Medulla oblongata (tissue), 1 donor: ENCODE measurements at regions not wholly inside any gene's neighbourhood (a gene's known extent, or its start where the extent isn't known, plus 50 kb on each side); places are given as distances from the start of the nearest gene placed in this dataset.

Experiments used
- DNase-seq: peaks from one replicate; pipeline ENCODE4 v3.0.0-alpha.2; 2015; ENCODE audit errors: extremely low spot score

GRCh38 chr11:111095327-111095726, 150.2 kb upstream of the POU2AF2 start:
- DNase-seq = no peak

DNA sequence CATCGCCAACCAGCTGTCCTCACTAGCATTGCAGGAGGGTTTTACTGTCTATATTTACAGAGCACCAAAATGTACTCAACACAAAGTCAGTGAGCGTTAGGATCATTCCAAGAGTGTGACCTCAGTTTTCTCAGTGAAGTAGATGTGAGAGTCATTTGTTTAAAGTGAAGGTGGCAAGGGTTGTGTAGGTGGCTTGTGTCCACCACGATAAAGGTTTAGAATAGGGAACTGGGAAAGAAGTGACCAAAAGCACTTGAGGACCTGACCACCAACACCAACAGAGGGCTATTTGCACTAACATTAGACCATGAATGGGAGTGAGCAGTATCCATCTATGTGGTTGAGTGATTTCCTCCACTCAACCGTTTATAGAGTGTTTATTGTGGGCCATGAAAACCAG, 152.5 kb upstream of the POU2AF2 start:
- DNase-seq = no peak

DNA sequence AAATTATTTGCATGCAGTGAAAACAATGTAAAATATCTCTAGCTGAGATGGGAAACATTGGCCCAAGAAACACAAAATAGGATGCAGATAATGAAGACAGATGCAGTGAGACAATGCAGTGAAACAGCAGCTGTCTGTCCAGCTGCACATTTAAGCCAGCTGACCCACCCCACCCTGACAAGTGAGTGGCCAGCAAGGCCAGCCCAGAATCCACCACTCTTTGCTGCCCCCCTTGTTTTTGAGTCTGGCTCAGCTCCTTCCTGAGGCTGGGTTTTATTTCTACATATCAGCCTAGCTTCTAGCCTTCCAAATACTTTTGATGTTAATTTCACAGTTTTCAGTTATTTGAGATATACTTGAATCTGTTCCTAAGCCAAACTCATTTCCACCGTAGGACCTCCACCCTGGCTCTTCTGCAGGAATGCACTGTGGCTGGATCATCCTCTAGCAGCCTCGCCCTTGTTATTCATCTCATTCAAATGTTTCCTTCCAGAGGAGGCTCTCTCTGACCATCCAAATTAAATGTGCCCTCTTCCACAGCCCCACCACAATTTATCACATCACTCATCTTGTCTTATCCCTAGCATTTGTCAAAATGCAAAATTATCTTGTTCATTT, 154.1 kb upstream of the POU2AF2 start:
- DNase-seq = no peak

DNA sequence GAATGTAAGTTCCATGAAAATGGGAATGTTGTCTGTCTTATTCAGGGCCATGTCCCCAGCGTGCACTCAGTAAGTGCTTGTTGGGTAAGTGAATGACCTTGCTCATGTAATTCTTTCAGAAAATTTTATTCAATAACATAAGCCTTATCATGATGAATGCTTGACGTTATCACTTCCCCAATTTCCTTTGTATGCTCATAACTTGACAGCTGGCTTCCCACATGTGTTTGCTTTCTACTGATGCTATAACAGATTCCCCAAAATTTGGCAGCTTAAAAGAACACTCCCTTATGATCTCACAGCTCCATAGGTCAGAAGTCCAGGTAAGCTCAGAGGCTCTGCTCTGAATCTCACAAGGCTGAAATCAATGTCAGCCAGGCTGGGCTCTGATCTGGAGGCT, 155.8 kb upstream of the POU2AF2 start:
- no peak for DNase-seq

GRCh38 chr11:111088847-111089355, 156.6 kb upstream of the POU2AF2 start:
- DNase-seq = no peak

DNA sequence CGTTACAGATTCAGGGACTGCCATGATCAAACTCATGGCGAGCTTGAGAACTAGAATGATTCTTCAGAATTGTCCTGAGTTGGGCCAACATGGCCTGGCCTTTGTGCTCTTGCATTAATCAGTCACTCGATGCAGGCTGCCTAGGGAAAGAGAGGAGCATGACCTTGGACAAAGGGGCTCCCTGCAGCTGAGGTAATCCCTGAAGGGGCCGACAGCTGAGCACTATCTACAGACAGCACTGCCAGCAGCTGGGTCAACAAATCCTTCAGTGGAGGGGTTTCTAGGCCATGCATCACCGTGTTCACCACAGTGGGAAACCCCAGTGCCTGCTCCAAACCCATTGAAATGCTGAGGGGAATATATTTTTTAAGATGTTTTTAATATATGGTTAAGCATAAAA, 159.5 kb upstream of the POU2AF2 start:
- DNase-seq = no peak

DNA sequence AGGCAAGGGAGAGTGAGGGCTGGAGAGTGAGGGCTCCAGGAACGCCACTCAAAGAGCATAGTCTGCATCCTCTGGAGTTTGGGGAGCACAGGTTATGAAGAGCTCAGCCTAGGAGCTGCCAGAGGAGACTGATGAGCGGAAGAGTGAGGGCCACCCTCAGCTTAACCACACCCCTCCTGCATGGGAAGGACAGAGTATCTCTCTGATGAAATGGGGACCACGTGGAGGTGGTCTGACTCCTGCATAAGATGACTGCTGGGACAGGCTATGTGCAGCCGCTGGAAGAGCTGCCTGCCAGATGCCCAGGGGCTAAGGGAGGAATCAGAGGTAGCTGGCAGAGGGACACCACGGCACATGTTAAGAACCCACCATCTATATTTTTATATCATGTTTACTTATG, 162.9 kb upstream of the POU2AF2 start:
- no peak for DNase-seq

GRCh38 chr11:111081021-111081511, 164.5 kb upstream of the POU2AF2 start:
- peak; percentile 35 for DNase-seq

DNA sequence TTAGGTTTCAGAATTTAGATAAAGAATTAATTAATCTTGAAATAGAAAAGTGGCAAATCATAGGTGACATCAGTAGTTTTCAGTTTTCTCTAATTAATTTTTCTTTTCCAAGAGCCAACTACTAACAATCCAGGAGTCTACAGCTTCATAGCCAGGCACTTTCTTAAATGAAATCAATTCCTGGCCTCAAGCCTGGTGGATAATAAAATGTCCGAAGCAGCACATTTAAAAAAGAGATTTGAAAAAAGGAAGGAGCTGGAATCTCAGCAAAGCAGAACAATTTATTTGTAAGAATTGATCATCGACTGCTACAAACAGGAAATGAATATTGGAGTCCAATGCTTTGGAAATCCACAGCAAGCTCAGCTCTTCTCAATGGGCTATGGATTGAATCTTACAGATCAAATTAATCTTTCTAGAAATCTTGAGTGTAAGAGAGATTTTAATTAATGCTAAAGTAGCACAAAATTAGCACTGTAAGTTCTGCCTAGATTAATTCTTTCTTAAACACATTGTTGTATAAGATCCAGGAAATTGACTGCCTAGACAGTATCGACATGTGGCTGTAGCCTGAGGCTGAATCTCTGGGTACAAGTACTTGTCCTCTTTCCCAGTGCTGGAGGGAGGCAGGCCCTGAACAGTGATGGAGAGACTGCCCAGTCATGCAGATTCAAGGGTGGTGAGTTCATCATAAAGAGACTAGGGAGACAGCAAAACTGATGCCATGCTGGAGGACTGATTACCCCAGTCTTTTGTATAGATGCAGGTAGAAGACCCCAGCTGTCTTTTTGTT, 167.8 kb upstream of the POU2AF2 start:
- no peak for DNase-seq

DNA sequence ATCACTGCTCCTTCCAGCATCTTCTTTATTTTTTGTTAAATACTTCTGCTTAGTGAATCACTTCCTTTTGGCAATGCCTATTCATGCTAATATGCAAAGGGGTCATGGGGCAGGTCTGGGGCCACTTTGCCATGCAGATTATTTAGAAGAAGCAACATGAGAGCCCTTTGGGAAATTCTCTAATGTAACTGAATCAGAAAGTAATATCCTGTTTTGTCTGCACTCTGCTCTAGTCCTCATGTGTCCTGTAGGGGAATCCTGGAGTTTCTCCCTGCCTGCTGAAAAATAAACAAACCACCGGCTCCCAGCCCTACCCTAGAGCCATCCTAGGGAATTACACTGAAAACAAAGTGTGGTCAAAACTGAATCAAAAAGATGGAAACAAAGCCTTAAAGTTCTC, 176.5 kb upstream of the POU2AF2 start:
- no peak for DNase-seq

- no peak for DNase-seq
Measured at GRCh38 chr11:111067994-111068393, 177.5 kb upstream of the POU2AF2 start.

GRCh38 chr11:111066846-111067245, 178.7 kb upstream of the POU2AF2 start:
- DNase-seq = no peak

DNA sequence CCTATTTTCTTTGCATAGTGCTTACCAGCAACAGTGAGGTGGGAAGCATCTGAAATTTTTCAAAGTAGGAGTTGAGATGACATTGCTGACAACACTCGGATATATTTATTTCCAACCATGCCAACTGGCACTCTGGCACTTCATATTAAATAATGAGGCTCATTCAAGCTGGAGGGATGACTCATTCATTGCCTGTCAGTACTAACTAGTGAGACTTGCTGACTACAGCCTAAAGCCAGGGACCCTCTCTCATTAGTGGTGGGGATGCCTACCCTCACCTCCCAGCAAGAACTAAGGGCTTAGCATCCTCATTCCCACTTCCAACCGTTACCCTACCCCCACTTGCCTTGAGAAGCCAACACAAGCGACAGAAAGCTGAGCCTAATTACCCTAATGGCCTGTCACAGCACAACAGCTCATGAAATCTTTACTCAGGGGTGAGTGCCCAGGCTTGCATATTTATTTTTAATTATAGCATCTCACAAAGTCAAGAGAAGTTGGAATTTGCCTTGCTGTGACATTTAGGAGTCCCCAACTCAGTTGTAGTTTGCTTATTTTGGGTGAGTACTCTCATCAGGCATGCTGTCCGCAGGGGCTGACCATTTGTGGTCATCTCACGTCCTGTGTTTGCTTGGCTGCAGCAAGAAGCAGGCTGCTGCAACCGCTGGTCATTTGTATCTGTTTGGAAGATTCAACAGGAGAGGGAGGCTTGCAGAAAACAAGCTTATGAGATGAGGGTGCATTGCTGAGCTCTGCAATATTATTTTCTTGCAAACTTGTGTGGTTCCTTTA, 181.6 kb upstream of the POU2AF2 start:
- peak; percentile 38 for DNase-seq

DNA sequence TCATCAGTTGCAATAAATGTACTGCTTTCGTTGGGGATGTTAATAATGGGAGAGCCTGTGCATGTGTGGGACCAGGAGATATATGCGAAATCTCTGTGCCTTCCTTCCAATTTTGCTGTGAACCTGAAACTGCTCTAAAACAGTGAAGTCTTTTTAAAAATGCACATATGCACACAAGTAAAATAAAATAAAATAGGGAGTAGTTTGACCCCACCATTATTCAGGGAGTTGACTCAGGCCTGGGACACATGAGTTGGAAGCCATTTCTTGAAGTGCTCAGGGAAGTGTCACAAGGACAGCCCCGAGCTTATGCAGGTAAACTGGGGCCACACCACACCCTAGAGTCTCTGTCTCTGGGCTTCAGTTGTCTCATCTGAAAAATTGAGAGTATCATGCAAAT, 183.1 kb upstream of the POU2AF2 start:
- no peak for DNase-seq

GRCh38 chr11:111059726-111060125, 185.8 kb upstream of the POU2AF2 start:
- no peak for DNase-seq

DNA sequence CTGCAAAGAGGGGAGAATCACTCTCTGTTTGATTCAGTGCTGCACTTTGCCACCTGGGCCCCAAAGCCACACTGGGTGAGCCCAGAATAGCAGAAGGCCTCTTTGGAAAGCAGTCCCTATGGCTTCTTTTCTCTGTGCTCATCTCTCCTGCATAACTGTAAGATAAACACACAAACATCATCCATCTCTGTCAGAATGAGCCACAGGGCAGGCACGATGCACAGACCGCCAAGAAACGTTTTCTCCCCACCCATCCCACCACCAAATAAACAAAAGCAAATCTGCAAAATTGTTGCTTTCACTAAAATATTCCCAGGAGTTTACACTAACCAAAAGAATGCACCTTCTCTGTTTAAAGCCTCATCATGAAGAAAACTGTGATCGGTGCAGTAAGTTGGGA, 196.4 kb upstream of the POU2AF2 start:
- DNase-seq = no peak

DNA sequence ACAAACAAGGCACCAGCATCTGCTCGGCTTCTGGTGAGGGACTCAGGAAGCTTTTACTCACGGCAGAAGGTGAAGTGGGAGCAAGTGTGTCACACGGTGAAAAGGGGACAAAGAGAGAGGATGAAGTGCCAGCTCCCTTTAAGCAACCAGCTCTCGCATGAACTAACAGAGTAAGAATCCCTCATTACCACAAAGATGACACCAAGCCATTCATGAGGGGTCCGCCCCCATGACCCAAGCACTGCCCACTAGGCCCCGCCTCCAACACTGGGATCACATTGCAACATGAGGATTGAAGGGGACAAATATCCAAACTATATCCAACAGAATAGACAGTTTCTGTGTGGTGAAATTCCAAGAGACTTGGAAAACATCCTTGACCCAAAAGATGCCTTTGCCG, 198.2 kb upstream of the POU2AF2 start:
- no peak for DNase-seq

DNA sequence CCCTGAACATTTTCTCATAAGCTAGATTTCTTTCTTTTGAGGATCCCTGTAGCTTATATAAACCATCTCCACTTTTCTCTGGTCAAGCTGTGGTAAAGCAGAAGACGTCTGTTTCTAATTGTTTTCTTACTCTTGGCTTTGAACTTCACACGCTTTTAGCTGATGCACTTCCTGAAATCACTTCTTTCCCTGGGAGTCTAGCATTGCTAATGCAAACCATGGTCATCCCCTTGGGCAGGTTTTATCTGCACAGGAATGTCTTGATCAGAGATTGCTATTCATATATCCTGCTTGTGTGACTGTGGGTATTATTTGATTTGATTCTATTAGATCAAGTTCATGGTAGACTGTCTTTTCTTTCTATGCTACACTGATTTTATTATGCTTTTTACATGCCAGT, 199.2 kb upstream of the POU2AF2 start:
- no peak for DNase-seq

GRCh38 chr11:111045874-111046273, 199.7 kb upstream of the POU2AF2 start:
- DNase-seq = no peak

GRCh38 chr11:111045407-111045803, 200.1 kb upstream of the POU2AF2 start:
- DNase-seq = no peak

GRCh38 chr11:111044751-111045406, 200.6 kb upstream of the POU2AF2 start:
- peak; percentile 10 for DNase-seq

- DNase-seq = no peak
Measured at GRCh38 chr11:111039982-111040381, 205.5 kb upstream of the POU2AF2 start.
